Esophagus muscularis mucosa (tissue), 3 donors: ENCODE measurements at regions not wholly inside any gene's neighbourhood (a gene's known extent, or its start where the extent isn't known, plus 50 kb on each side); places are given as distances from the start of the nearest gene placed in this dataset.

ENCODE experiments used
- POLR2A ChIP-seq: fragments of 450-650 bp; IDR thresholded peaks from one replicate; pipeline ENCODE4 v1.6.1; 2017; ENCODE audit warnings: antibody characterized with exemption, moderate library complexity, mild to moderate bottlenecking, low read depth
- POLR2AphosphoS5 ChIP-seq, 2 donors: sonication (generic); formaldehyde crosslinking; IDR thresholded peaks; one replicate each; pipeline ENCODE4 v1.6.1; 2017; ENCODE audit warnings: antibody characterized with exemption in 2 of 2
- TF ChIP-seq, protein P1 (sequence below), 3 experiments: fragments of 200-600 bp in 2 of 3; fragments of 450-650 bp in 1 of 3; sonication (generic) in 2 of 3; IDR thresholded peaks; one replicate each; pipeline ENCODE4 v1.5.1; 2017 to 2019; ENCODE audit warnings: antibody characterized with exemption in 3 of 3, mild to moderate bottlenecking in 2 of 3, moderate library complexity in 1 of 3

DNA sequence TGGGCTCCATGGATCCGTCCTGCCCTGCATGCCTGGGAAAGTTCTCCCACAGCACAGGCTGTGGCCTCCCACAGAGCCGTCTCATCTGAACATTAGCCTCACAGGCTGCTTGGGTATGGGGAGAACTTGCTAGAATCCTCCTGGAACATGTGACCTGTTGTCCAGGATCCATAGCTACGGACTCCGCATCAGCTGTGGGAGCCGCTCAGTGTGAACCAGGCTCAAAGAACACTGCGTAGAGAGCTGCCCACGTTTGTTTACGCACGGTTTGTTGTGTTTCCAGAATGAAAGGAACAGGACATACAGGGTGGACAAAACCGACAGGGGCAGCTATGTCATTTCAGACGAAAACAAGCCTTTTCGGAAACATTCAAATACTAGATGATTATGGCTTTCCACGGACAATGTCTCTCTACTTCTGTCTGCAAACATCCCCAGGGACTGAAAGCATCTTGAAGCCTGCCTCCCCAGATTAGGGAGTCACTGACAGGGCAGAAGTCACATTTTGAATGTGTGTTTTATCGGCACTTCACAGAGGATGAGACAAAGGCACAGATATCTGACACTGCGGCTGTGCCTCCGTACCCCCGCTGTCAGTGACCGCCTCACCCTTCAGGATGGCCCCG, 390.3 kb downstream of the GADD45G start:
- TF ChIP-seq POLR2A (no peak), POLR2AphosphoS5 (IDR thresholded peaks at IDR 0.05) (no peak)
- TF ChIP-seq, protein P1, sequence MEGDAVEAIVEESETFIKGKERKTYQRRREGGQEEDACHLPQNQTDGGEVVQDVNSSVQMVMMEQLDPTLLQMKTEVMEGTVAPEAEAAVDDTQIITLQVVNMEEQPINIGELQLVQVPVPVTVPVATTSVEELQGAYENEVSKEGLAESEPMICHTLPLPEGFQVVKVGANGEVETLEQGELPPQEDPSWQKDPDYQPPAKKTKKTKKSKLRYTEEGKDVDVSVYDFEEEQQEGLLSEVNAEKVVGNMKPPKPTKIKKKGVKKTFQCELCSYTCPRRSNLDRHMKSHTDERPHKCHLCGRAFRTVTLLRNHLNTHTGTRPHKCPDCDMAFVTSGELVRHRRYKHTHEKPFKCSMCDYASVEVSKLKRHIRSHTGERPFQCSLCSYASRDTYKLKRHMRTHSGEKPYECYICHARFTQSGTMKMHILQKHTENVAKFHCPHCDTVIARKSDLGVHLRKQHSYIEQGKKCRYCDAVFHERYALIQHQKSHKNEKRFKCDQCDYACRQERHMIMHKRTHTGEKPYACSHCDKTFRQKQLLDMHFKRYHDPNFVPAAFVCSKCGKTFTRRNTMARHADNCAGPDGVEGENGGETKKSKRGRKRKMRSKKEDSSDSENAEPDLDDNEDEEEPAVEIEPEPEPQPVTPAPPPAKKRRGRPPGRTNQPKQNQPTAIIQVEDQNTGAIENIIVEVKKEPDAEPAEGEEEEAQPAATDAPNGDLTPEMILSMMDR (IDR thresholded peaks at IDR 0.05), result no peak
